ENCODE measurements at regions not wholly inside any gene's neighbourhood (a gene's known extent, or its start where the extent isn't known, plus 50 kb on each side); places are given as distances from the start of the nearest gene placed in this dataset.

DNA sequence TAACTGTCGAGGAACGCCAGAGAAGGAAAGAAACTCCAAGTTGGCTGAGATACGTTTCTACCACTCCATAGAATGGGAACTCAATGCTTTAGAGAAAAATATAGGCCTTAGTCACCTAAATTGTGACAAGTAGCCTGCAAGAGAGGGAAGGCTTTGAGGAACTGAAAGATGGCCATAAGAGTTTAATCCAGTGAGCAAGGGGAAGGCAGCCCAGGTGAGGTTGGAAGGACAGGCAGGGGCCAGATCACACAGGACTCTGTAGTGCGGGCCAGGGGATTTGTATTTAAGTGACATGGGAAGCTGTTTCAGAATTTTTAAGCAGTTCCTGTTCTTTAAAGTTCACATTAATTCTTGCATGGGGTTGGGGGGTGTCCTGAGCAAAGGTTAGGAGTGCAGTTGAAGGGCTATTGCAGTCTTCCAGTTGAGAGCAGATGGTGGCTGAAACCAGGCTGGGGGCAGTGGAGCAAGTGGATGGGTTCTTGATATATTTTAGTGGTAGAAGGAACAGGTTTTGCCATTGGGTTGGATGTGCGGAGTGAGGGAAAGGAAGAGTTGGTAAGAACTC lies 138.9 kb upstream of the PELI1 start:
- intact Hi-C loops (cut with micrococcal nuclease) = loop anchor here in 1 of 2 donors (10.0 kb wide), 1 partner anchor 58 kb away; no protein-coding TSS in a partner anchor
- Histone ChIP-seq H3K4me3 (replicated peaks in 1 of 3; ENCODE audit: low read depth in 2 of 3, low read length in 3 of 3) (peak overlapping the region in 1 of 3 experiments; percentile 58), H3K4me1 (ENCODE audit: control insufficient read depth in 1 of 2, insufficient read depth in 2 of 2, low read length in 2 of 2) (peaks cover 26 to 32% of the 10 kb centered on the region in 2 donors), H3K27ac (ENCODE audit: low read depth in 1 of 2, low read length in 2 of 2) (peak overlapping the region; percentile 34 to 69), H2AFZ (ENCODE audit: insufficient read depth, low read depth, low read length, poor library complexity, severe bottlenecking) (no peak overlapping the region), H3K9ac (ENCODE audit: insufficient read depth, low read length, poor library complexity, severe bottlenecking) (no peak overlapping the region), H3K4me2 (replicated peaks; ENCODE audit: extremely low read depth, low read length, poor library complexity, severe bottlenecking) (peak overlapping the region; percentile 59), H3K36me3 (replicated peaks in 1 of 2; ENCODE audit: control insufficient read depth in 1 of 2, insufficient read depth in 2 of 2, low read length in 2 of 2) (no peaks in the 10 kb centered on the region), H3K79me2 (ENCODE audit: insufficient read depth, low read length) (no peaks in the 10 kb centered on the region), H4K20me1 (ENCODE audit: insufficient read depth, low read length) (no peaks in the 10 kb centered on the region), H3K27me3 (ENCODE audit: control insufficient read depth in 2 of 2, insufficient read depth in 2 of 2, low read length in 2 of 2) (no peaks in the 10 kb centered on the region), H3K9me3 (replicated peaks in 1 of 2; ENCODE audit: control insufficient read depth in 1 of 2, insufficient read depth in 1 of 2, low read length in 2 of 2) (no peaks in the 10 kb centered on the region)
- peak in 2 of 3 donors; percentile 49 to 55 for DNase-seq
- TF ChIP-seq, protein P1, sequence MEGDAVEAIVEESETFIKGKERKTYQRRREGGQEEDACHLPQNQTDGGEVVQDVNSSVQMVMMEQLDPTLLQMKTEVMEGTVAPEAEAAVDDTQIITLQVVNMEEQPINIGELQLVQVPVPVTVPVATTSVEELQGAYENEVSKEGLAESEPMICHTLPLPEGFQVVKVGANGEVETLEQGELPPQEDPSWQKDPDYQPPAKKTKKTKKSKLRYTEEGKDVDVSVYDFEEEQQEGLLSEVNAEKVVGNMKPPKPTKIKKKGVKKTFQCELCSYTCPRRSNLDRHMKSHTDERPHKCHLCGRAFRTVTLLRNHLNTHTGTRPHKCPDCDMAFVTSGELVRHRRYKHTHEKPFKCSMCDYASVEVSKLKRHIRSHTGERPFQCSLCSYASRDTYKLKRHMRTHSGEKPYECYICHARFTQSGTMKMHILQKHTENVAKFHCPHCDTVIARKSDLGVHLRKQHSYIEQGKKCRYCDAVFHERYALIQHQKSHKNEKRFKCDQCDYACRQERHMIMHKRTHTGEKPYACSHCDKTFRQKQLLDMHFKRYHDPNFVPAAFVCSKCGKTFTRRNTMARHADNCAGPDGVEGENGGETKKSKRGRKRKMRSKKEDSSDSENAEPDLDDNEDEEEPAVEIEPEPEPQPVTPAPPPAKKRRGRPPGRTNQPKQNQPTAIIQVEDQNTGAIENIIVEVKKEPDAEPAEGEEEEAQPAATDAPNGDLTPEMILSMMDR (IDR thresholded peaks at IDR 0.05) = no peak
- H3K4me3 Mint-ChIP-seq = no peak overlapping the region
- H3K27ac Mint-ChIP-seq = peak overlapping the region in 1 of 7 donors; percentile 68
- peaks cover 4 to 10% of the 10 kb centered on the region in 2 donors for H3K36me3 Mint-ChIP-seq
- peaks cover under 1 to 3% (median 3%) of the 10 kb centered on the region in 3 donors for H3K27me3 Mint-ChIP-seq (ENCODE audit: low read depth in 3 of 3)
- no peaks in the 10 kb centered on the region for H3K9me3 Mint-ChIP-seq
- H3K4me1 Mint-ChIP-seq = peaks cover 9% of the 10 kb centered on the region
- WGBS (ENCODE audit: insufficient coverage) = 93% methylated on average over 3 of the region's 5 CpGs

DNA sequence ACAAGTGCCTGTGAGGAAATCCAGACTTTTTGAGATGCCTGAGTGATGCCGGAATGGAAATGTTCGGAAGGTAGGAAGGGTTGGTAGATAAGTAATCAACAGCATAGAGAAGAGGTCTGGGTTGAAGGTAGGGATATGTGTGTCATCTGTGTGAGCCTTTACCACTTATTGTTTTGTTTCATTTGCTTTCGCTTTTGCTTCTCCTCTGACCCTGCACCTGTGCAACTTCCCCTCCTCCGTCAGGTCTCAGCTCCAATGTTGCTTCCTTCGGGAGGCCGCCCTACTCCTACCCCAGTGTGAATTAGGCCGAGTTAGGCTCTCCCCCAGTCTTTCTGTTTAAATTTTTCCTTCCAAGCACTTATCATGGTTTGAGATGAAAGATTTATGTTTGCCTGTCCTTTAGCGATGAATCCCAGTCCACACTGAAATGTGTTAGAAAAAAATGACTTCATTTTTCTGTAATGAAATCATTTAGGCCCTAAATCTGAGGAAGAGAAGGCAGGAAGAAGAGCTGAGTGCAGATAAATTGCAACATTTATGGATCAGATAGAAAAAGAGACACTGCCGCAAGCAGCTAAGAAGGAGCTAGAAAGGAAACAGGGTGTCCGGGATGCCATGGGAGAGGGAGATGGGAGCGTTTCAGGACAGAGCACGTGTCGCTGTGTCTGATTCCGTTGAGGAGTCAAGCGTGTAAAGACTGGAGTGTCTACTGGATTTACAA lies 139.6 kb upstream of the PELI1 start:
- no peak overlapping the region for H3K4me3 Mint-ChIP-seq
- H3K4me1 ChIP-seq (ENCODE audit: control insufficient read depth in 1 of 2, insufficient read depth in 2 of 2, low read length in 2 of 2) = peaks cover 20 to 25% of the 10 kb centered on the region in 2 donors
- intact Hi-C loops (cut with micrococcal nuclease) = loop anchor here in 1 of 2 donors (10.0 kb wide), 1 partner anchor 59 kb away; no protein-coding TSS in a partner anchor
- H3K27me3 ChIP-seq (ENCODE audit: control insufficient read depth in 2 of 2, insufficient read depth in 2 of 2, low read length in 2 of 2) = no peaks in the 10 kb centered on the region
- H2AFZ ChIP-seq (ENCODE audit: insufficient read depth, low read depth, low read length, poor library complexity, severe bottlenecking) = peak overlapping the region; percentile 25
- TF ChIP-seq, protein P1 (IDR thresholded peaks at IDR 0.05) = no peak
- H3K27ac Mint-ChIP-seq = no peak overlapping the region
- no peaks in the 10 kb centered on the region for H3K79me2 ChIP-seq (ENCODE audit: insufficient read depth, low read length)
- peak overlapping the region; percentile 59 for H3K4me2 ChIP-seq (replicated peaks; ENCODE audit: extremely low read depth, low read length, poor library complexity, severe bottlenecking)
- H3K9ac ChIP-seq (ENCODE audit: insufficient read depth, low read length, poor library complexity, severe bottlenecking) = no peak overlapping the region
- DNase-seq = peak in 2 of 3 donors; percentile 40 to 49
- no peaks in the 10 kb centered on the region for H3K36me3 ChIP-seq (replicated peaks in 1 of 2; ENCODE audit: control insufficient read depth in 1 of 2, insufficient read depth in 2 of 2, low read length in 2 of 2)
- H3K4me1 Mint-ChIP-seq = peaks cover 6% of the 10 kb centered on the region
- no peaks in the 10 kb centered on the region for H3K9me3 ChIP-seq (replicated peaks in 1 of 2; ENCODE audit: control insufficient read depth in 1 of 2, insufficient read depth in 1 of 2, low read length in 2 of 2)
- peaks cover 0 to 3% (median 0%) of the 10 kb centered on the region in 7 donors for H3K9me3 Mint-ChIP-seq
- H3K27ac ChIP-seq (ENCODE audit: low read depth in 1 of 2, low read length in 2 of 2) = peak overlapping the region in 1 of 2 donors; percentile 69
- peak overlapping the region in 1 of 3 experiments; percentile 58 for H3K4me3 ChIP-seq (replicated peaks in 1 of 3; ENCODE audit: low read depth in 2 of 3, low read length in 3 of 3)
- WGBS (ENCODE audit: insufficient coverage) = 84% methylated on average over 9 of the region's 15 CpGs
- no peaks in the 10 kb centered on the region for H4K20me1 ChIP-seq (ENCODE audit: insufficient read depth, low read length)
- peaks cover 3 to 5% (median 3%) of the 10 kb centered on the region in 3 donors for H3K27me3 Mint-ChIP-seq (ENCODE audit: low read depth in 3 of 3)
- peaks cover 4 to 14% of the 10 kb centered on the region in 2 donors for H3K36me3 Mint-ChIP-seq
